Ovary (tissue), 3 donors: ENCODE measurements at regions not wholly inside any gene's neighbourhood (a gene's known extent, or its start where the extent isn't known, plus 50 kb on each side); places are given as distances from the start of the nearest gene placed in this dataset.

Source experiments
- POLR2A ChIP-seq: fragments of 450-650 bp; IDR thresholded peaks from one replicate; pipeline ENCODE4 v1.6.1; 2017; ENCODE audit warnings: antibody characterized with exemption, mild to moderate bottlenecking, moderate library complexity
- TF ChIP-seq, protein P1 (sequence below), 3 donors: fragments of 450-650 bp in 2 of 3; fragments of 200-600 bp in 1 of 3; IDR thresholded peaks; one replicate each; pipeline versions ENCODE4 v1.5.1 to v1.8.0; 2016 to 2022; ENCODE audit warnings: antibody characterized with exemption in 3 of 3, mild to moderate bottlenecking in 1 of 3
- donor health status: DM: no; HTN: no; CAD: no.

DNA sequence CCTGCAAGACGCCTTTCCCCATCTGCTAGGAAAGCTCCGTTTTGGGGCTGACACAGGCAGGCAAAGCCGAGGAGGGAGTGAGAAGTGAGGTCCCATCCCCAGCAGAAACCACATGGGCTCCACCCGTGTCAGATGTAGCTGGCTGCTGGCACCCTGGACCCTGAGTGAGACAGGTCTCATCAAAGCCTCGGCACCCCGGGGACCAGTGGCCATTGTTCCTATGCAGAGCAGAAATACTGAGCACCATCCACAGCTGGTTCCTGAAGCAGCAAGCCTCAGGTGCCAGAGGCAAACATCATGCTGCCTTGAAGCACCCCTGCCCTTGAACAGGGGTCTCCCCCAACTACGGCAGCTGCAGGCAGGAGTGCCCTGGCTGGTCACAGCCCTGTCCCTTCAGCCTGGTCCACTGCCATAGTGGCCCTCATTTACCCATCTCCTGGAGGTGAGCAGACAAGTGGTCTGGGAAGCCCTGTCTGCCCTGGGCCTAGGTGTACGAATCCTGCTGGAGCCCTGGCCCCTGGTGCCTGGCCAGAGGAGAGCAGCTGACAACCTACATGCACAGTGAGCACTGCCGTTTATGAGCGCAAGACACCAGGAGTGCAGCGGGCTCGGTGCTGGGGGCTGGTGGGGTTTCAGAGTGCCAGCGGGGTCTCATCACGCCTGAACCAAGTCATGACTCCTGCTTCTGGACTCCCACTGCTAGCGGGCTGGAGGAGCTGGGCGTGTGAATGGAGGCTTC lies 289.8 kb upstream of the RTL1 start:
- TF ChIP-seq, protein P1, sequence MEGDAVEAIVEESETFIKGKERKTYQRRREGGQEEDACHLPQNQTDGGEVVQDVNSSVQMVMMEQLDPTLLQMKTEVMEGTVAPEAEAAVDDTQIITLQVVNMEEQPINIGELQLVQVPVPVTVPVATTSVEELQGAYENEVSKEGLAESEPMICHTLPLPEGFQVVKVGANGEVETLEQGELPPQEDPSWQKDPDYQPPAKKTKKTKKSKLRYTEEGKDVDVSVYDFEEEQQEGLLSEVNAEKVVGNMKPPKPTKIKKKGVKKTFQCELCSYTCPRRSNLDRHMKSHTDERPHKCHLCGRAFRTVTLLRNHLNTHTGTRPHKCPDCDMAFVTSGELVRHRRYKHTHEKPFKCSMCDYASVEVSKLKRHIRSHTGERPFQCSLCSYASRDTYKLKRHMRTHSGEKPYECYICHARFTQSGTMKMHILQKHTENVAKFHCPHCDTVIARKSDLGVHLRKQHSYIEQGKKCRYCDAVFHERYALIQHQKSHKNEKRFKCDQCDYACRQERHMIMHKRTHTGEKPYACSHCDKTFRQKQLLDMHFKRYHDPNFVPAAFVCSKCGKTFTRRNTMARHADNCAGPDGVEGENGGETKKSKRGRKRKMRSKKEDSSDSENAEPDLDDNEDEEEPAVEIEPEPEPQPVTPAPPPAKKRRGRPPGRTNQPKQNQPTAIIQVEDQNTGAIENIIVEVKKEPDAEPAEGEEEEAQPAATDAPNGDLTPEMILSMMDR (IDR thresholded peaks at IDR 0.05) = no peak
- TF ChIP-seq POLR2A = no peak
